Stomach (tissue), 4 donors: ENCODE measurements at regions not wholly inside any gene's neighbourhood (a gene's known extent, or its start where the extent isn't known, plus 50 kb on each side); places are given as distances from the start of the nearest gene placed in this dataset.

ENCODE experiments used
- EP300 ChIP-seq: sonication (generic); formaldehyde crosslinking; IDR thresholded peaks from one replicate; pipeline ENCODE4 v1.6.1; 2017; ENCODE audit warnings: antibody characterized with exemption
- POLR2A ChIP-seq, 4 donors: fragments of 450-650 bp; IDR thresholded peaks; one replicate each; pipeline ENCODE4 v1.6.1; 2016; ENCODE audit warnings: antibody characterized with exemption in 4 of 4, control low read depth in 2 of 4, mild to moderate bottlenecking in 1 of 4, moderate library complexity in 1 of 4
- POLR2AphosphoS5 ChIP-seq, 3 donors: sonication (generic); formaldehyde crosslinking; IDR thresholded peaks; one replicate each; pipeline ENCODE4 v1.6.1; 2016; ENCODE audit warnings: antibody characterized with exemption in 3 of 3
- TF ChIP-seq, protein P1 (sequence below), 7 experiments: fragments of 450-650 bp in 4 of 7; fragments of 200-600 bp in 3 of 7; sonication (generic) in 3 of 7; IDR thresholded peaks; one replicate each; pipeline ENCODE4 v1.5.1; 2016 to 2019; ENCODE audit warnings: antibody characterized with exemption in 7 of 7, control low read depth in 2 of 7, mild to moderate bottlenecking in 1 of 7

DNA sequence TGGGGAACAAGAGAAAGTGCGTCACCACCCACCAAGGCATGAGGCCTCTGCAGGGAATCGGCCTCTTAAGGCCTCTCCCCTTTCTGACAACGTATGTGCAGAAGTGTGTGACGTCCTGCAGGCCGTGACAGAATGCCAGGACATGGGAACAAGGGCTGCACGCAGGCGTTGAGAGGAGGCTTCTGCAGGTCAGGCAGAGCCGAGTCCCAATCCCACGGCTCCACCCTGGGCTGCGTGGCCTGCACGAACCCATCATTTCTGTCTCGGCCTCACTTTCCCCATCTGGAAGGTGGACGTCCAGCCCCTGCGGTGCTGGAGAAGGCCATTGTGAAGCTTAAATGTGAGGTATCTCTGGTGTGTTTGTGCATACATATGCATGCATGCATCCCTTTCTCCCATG lies 61.8 kb downstream of the SHANK2 start:
- TF ChIP-seq POLR2A (IDR thresholded peaks at IDR 0.05) (no peak), POLR2AphosphoS5 (IDR thresholded peaks at IDR 0.05) (no peak), EP300 (no peak)
- TF ChIP-seq, protein P1, sequence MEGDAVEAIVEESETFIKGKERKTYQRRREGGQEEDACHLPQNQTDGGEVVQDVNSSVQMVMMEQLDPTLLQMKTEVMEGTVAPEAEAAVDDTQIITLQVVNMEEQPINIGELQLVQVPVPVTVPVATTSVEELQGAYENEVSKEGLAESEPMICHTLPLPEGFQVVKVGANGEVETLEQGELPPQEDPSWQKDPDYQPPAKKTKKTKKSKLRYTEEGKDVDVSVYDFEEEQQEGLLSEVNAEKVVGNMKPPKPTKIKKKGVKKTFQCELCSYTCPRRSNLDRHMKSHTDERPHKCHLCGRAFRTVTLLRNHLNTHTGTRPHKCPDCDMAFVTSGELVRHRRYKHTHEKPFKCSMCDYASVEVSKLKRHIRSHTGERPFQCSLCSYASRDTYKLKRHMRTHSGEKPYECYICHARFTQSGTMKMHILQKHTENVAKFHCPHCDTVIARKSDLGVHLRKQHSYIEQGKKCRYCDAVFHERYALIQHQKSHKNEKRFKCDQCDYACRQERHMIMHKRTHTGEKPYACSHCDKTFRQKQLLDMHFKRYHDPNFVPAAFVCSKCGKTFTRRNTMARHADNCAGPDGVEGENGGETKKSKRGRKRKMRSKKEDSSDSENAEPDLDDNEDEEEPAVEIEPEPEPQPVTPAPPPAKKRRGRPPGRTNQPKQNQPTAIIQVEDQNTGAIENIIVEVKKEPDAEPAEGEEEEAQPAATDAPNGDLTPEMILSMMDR (IDR thresholded peaks at IDR 0.05) = no peak
